ENCODE measurements at regions not wholly inside any gene's neighbourhood (a gene's known extent, or its start where the extent isn't known, plus 50 kb on each side); places are given as distances from the start of the nearest gene placed in this dataset.
"Not testable (repeated sequence)": the region's sequence is repeated elsewhere in the genome, so short reads cannot be mapped to it uniquely, and the experiment has no call there.

- DNase-seq = no peak
Measured at GRCh38 chr5:58197875-58198274, 262.0 kb downstream of the PLK2 start.

- no peak for DNase-seq
Measured at GRCh38 chr5:58191443-58191842, 268.4 kb downstream of the PLK2 start.

- DNase-seq = no peak
Measured at GRCh38 chr5:58188262-58188651, 271.6 kb downstream of the PLK2 start.

- no peak for DNase-seq
Measured at GRCh38 chr5:58187432-58188261, 272.2 kb downstream of the PLK2 start.

- DNase-seq = no peak
Measured at GRCh38 chr5:58185801-58186200, 274.1 kb downstream of the PLK2 start.

- no peak for DNase-seq
Measured at GRCh38 chr5:58185397-58185796, 274.5 kb downstream of the PLK2 start.

- no peak for DNase-seq
Measured at GRCh38 chr5:58184910-58185309, 275.0 kb downstream of the PLK2 start.

GRCh38 chr5:58183786-58184085, 276.1 kb downstream of the PLK2 start:
- DNase-seq = no peak

- no peak for DNase-seq
Measured at GRCh38 chr5:58183078-58183785, 276.7 kb downstream of the PLK2 start.

- DNase-seq = no peak
Measured at GRCh38 chr5:58182287-58182841, 277.5 kb downstream of the PLK2 start.

- DNase-seq = no peak
Measured at GRCh38 chr5:58181578-58182286, 278.2 kb downstream of the PLK2 start.

- DNase-seq = no peak
Measured at GRCh38 chr5:58172946-58173345, 286.9 kb downstream of the PLK2 start.

GRCh38 chr5:58165152-58165551, 294.7 kb downstream of the PLK2 start:
- no peak for DNase-seq

- DNase-seq = not testable (repeated sequence)
Measured at GRCh38 chr5:58161889-58162288, 298.0 kb downstream of the PLK2 start.

GRCh38 chr5:58156973-58157701, 302.7 kb downstream of the PLK2 start:
- no peak for DNase-seq

GRCh38 chr5:58156361-58156760, 303.5 kb downstream of the PLK2 start:
- no peak for DNase-seq

GRCh38 chr5:58153255-58153654, 306.6 kb downstream of the PLK2 start:
- DNase-seq = no peak

GRCh38 chr5:58151414-58151813, 308.5 kb downstream of the PLK2 start:
- DNase-seq = no peak

GRCh38 chr5:58150926-58151325, 309.0 kb downstream of the PLK2 start:
- DNase-seq = no peak

GRCh38 chr5:58149746-58150145, 310.1 kb downstream of the PLK2 start:
- no peak for DNase-seq

- DNase-seq = no peak
Measured at GRCh38 chr5:58149345-58149744, 310.5 kb downstream of the PLK2 start.

GRCh38 chr5:58148254-58148775, 311.6 kb downstream of the PLK2 start:
- DNase-seq = no peak
